ENCODE measurements at regions not wholly inside any gene's neighbourhood (a gene's known extent, or its start where the extent isn't known, plus 50 kb on each side); places are given as distances from the start of the nearest gene placed in this dataset.

DNA sequence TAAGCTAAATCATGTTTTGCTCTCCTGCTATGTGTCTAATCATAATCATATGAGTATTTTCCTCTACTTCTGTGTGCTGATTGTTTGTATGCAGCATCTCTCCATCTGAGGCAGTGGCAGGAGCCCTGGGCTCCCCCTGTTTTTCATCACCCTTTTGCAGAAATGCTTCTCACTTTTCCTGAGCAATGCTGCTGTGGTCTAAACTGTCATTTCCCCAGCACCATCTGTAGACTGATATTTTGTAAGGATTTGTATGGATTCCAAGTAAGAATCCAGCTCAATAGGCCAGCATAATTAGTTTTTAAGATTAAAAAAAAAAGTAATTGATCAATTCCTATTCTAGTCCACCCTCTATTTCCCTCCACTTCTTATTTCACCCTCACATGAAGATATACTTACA is 257.0 kb upstream of the CPHXL start:
- TF ChIP-seq, protein P1, sequence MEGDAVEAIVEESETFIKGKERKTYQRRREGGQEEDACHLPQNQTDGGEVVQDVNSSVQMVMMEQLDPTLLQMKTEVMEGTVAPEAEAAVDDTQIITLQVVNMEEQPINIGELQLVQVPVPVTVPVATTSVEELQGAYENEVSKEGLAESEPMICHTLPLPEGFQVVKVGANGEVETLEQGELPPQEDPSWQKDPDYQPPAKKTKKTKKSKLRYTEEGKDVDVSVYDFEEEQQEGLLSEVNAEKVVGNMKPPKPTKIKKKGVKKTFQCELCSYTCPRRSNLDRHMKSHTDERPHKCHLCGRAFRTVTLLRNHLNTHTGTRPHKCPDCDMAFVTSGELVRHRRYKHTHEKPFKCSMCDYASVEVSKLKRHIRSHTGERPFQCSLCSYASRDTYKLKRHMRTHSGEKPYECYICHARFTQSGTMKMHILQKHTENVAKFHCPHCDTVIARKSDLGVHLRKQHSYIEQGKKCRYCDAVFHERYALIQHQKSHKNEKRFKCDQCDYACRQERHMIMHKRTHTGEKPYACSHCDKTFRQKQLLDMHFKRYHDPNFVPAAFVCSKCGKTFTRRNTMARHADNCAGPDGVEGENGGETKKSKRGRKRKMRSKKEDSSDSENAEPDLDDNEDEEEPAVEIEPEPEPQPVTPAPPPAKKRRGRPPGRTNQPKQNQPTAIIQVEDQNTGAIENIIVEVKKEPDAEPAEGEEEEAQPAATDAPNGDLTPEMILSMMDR (IDR thresholded peaks at IDR 0.05; ENCODE audit: insufficient read depth, low read length, poor library complexity, severe bottlenecking) = no peak
- Histone ChIP-seq H3K36me3 (ENCODE audit: control insufficient read depth, insufficient read depth, low read length) (no peaks in the 10 kb centered on the region), H3K4me3 (replicated peaks; ENCODE audit: low read depth, low read length) (no peak overlapping the region), H3K27me3 (replicated peaks; ENCODE audit: control insufficient read depth, insufficient read depth, low read length) (no peaks in the 10 kb centered on the region)
- DNase-seq (ENCODE audit: extremely low read depth, insufficient read length) = no peak

DNA sequence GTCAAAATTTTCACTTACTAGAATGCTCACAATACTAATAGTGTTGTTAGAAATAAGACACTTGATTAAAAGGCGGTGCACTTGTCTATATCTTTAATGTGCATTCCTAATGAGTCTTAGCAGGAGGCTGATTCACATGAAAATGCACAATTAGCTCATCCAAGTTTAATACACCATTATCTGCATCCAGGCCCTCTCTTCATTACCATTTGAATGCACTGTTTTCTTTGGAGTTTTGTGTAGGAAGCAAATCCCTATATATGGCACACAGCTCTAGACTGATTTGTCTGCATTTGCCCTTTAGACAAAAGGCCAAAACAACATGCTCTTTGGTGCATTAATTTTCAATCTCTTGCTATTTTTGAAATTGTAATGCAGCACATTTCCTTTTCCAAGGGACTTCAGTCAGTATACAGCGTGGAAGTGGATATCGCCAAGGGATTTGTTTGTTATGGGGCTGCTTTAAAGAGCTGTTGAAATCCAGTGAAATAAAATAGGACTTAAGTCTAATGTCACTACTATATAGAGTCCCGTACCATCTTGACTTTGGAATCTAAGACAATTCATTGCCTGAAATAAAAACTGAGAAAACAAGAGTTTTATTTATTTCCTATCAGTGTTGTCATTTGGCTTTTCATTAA is 257.6 kb upstream of the CPHXL start:
- Histone ChIP-seq H3K36me3 (ENCODE audit: control insufficient read depth, insufficient read depth, low read length) (no peaks in the 10 kb centered on the region), H3K27me3 (replicated peaks; ENCODE audit: control insufficient read depth, insufficient read depth, low read length) (no peaks in the 10 kb centered on the region), H3K4me3 (replicated peaks; ENCODE audit: low read depth, low read length) (no peak overlapping the region)
- TF ChIP-seq, protein P1 (IDR thresholded peaks at IDR 0.05; ENCODE audit: insufficient read depth, low read length, poor library complexity, severe bottlenecking) = no peak
- no peak for DNase-seq (ENCODE audit: extremely low read depth, insufficient read length)

DNA sequence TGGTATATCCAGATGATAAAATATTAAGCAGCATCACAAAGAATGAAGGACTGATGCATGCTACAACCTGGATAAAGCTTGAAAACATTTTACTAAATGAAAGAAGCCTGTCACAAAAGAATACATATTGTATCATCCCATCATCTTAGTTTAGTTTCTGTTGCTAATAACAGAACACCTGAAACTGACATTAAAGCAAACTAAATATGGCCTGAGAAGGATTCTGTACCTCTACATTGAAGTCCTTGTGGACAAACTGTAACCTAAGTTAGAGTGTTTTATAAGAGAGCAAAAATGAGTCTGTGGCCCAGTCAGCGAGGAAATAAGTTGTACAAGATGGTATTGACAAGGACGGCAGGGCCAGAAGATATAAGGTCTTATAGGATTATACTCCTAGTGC is 261.0 kb upstream of the CPHXL start:
- no peaks in the 10 kb centered on the region for H3K27me3 ChIP-seq (replicated peaks; ENCODE audit: control insufficient read depth, insufficient read depth, low read length)
- DNase-seq (ENCODE audit: extremely low read depth, insufficient read length) = no peak
- H3K36me3 ChIP-seq (ENCODE audit: control insufficient read depth, insufficient read depth, low read length) = no peaks in the 10 kb centered on the region
- H3K4me3 ChIP-seq (replicated peaks; ENCODE audit: low read depth, low read length) = no peak overlapping the region
- TF ChIP-seq, protein P1 (IDR thresholded peaks at IDR 0.05; ENCODE audit: insufficient read depth, low read length, poor library complexity, severe bottlenecking) = no peak

DNA sequence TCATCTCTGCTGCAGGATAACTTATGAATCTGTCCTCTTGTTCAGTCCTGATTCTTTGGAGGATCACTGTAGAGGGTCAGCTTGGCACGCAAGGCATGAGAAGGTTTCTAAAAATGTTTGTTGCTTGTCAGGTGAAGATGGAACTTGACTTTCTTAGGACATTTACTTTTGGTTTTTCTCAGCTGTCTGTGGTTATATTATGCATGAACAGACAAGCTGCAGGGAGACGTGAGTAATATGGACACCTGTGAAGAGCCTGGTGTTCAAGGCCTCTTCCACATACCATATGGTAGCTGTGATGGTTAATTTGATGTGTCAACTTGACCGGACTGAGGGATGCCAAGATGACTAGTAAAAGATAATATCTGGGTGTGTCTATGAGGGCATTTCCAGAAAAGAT is 270.2 kb upstream of the CPHXL start:
- H3K36me3 ChIP-seq (ENCODE audit: control insufficient read depth, insufficient read depth, low read length) = no peaks in the 10 kb centered on the region
- TF ChIP-seq, protein P1 (IDR thresholded peaks at IDR 0.05; ENCODE audit: insufficient read depth, low read length, poor library complexity, severe bottlenecking) = no peak
- no peak overlapping the region for H3K4me3 ChIP-seq (replicated peaks; ENCODE audit: low read depth, low read length)
- no peaks in the 10 kb centered on the region for H3K27me3 ChIP-seq (replicated peaks; ENCODE audit: control insufficient read depth, insufficient read depth, low read length)
- DNase-seq (ENCODE audit: extremely low read depth, insufficient read length) = peak; percentile 18

DNA sequence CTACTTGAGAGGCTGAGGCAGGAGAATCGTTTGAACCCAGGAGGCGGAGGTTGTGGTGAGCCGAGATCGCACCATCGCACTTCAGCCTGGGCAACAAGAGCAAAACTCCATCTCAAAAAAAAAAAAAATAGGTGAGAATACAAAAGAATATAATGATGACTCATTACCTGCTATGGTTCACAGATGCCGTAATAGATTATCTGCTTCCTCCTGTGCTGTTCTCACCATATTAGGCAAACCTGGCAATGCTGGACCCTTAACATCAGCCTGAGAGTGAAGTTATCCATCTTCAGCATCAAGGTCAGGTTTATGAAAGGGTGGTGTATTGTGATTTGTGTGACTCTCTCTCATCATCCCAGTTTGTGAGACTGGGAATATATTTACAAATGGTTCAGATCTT is 271.3 kb upstream of the CPHXL start:
- Histone ChIP-seq H3K27me3 (replicated peaks; ENCODE audit: control insufficient read depth, insufficient read depth, low read length) (no peaks in the 10 kb centered on the region), H3K36me3 (ENCODE audit: control insufficient read depth, insufficient read depth, low read length) (no peaks in the 10 kb centered on the region), H3K4me3 (replicated peaks; ENCODE audit: low read depth, low read length) (no peak overlapping the region)
- TF ChIP-seq, protein P1 (IDR thresholded peaks at IDR 0.05; ENCODE audit: insufficient read depth, low read length, poor library complexity, severe bottlenecking) = no peak
- no peak for DNase-seq (ENCODE audit: extremely low read depth, insufficient read length)

DNA sequence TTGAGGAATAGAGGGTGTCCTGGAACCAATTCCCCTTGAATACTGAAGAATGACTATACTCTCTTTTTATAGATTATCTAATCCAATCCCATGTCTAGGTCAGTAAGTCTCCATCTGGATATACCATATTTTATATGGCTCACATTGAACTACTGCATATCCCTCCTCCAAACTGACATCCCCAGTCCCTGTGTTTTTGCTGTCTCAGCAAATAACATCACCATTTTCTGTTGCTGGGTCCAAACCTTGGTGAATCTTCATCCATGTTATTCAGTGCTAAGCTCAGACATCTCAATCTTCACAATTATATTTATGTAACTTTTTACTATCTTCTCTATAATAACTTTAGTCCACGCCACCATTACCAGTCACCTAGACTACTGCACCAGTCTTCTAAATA is 269.6 kb upstream of the CNTNAP4 start:
- Histone ChIP-seq H3K27me3 (replicated peaks; ENCODE audit: control insufficient read depth, insufficient read depth, low read length) (no peaks in the 10 kb centered on the region), H3K4me3 (replicated peaks; ENCODE audit: low read depth, low read length) (no peak overlapping the region), H3K36me3 (ENCODE audit: control insufficient read depth, insufficient read depth, low read length) (no peaks in the 10 kb centered on the region)
- TF ChIP-seq, protein P1 (IDR thresholded peaks at IDR 0.05; ENCODE audit: insufficient read depth, low read length, poor library complexity, severe bottlenecking) = no peak
- DNase-seq (ENCODE audit: extremely low read depth, insufficient read length) = no peak

Measured in GM06990 (cell line).